WTC11 (cell line): ENCODE measurements at regions not wholly inside any gene's neighbourhood (a gene's known extent, or its start where the extent isn't known, plus 50 kb on each side); places are given as distances from the start of the nearest gene placed in this dataset.

ENCODE experiments used
- ATF3 ChIP-seq: sonication (generic); formaldehyde crosslinking; conservative IDR thresholded peaks from 2 replicates; pipeline ENCODE4 v1.8.1; 2022; ENCODE audit warnings: mild to moderate bottlenecking, missing genetic modification reagents
- CREB1 ChIP-seq: sonication (generic); formaldehyde crosslinking; IDR thresholded peaks from 2 replicates; pipeline ENCODE4 v1.8.0; 2023; ENCODE audit warnings: mild to moderate bottlenecking, missing genetic modification reagents
- CTCF ChIP-seq: fragments of 200-600 bp; IDR thresholded peaks from 2 replicates; pipeline ENCODE4 v1.8.0; 2022; ENCODE audit warnings: antibody characterized with exemption
- ESRRA ChIP-seq: sonication (generic); formaldehyde crosslinking; IDR thresholded peaks from 2 replicates; pipeline ENCODE4 v1.8.1; 2022; ENCODE audit warnings: mild to moderate bottlenecking, missing genetic modification reagents, borderline replicate concordance
- GABPB1 ChIP-seq: sonication (generic); formaldehyde crosslinking; IDR thresholded peaks from 2 replicates; pipeline ENCODE4 v1.8.1; 2023; ENCODE audit warnings: mild to moderate bottlenecking, missing genetic modification reagents
- IRF1 ChIP-seq: sonication (generic); formaldehyde crosslinking; IDR thresholded peaks from 2 replicates; pipeline ENCODE4 v1.8.0; 2023; ENCODE audit warnings: missing genetic modification reagents
- KAT7 ChIP-seq: sonication (generic); formaldehyde crosslinking; IDR thresholded peaks from 2 replicates; pipeline ENCODE4 v1.8.1; 2023; ENCODE audit warnings: missing genetic modification reagents, mild to moderate bottlenecking, borderline replicate concordance
- MAX ChIP-seq: sonication (generic); formaldehyde crosslinking; IDR thresholded peaks from 2 replicates; pipeline ENCODE4 v1.8.0; 2022; ENCODE audit warnings: mild to moderate bottlenecking, missing genetic modification reagents
- MYBL2 ChIP-seq: sonication (generic); formaldehyde crosslinking; IDR thresholded peaks from 2 replicates; pipeline ENCODE4 v1.8.1; 2023; ENCODE audit warnings: mild to moderate bottlenecking, moderate library complexity, missing genetic modification reagents
- SP1 ChIP-seq: sonication (generic); formaldehyde crosslinking; conservative IDR thresholded peaks from 2 replicates; pipeline ENCODE4 v1.8.1; 2022; ENCODE audit warnings: missing genetic modification reagents
- USF2 ChIP-seq: sonication (generic); formaldehyde crosslinking; IDR thresholded peaks from 2 replicates; pipeline ENCODE4 v1.8.1; 2023; ENCODE audit warnings: mild to moderate bottlenecking, missing genetic modification reagents, moderate library complexity
- ZNF121 ChIP-seq: sonication (generic); formaldehyde crosslinking; IDR thresholded peaks from 2 replicates; pipeline ENCODE4 v1.8.0; 2023; ENCODE audit warnings: missing genetic modification reagents

- TF ChIP-seq USF2 (no peak), CTCF (no peak), IRF1 (CRISPR knock-in tag) (no peak), GABPB1 (CRISPR knock-in tag) (no peak), ZNF121 (CRISPR knock-in tag) (no peak), KAT7 (CRISPR knock-in tag) (no peak), MYBL2 (CRISPR knock-in tag) (no peak), MAX (CRISPR knock-in tag) (peak; percentile 76), ATF3 (CRISPR knock-in tag) (no peak), ESRRA (no peak), CREB1 (CRISPR knock-in tag) (no peak), SP1 (no peak)
These were observed 122.4 kb downstream of the NDUFA10 start for GRCh38 chr2:239902749-239903201.
